H9 (cell line): ENCODE measurements at regions not wholly inside any gene's neighbourhood (a gene's known extent, or its start where the extent isn't known, plus 50 kb on each side); places are given as distances from the start of the nearest gene placed in this dataset.
A peak's percentile ranks its signal among the peaks of the same experiment; 100 is the strongest.

ENCODE experiments used
- DNase-seq: peaks from one replicate; pipeline ENCODE4 v3.0.0-alpha.2; 2017
- H2AFZ ChIP-seq: one replicate; pipeline ENCODE4 v1.6.1; 2013; ENCODE audit warnings: mild to moderate bottlenecking, low read length, control low read depth, moderate library complexity
- H2AK5ac ChIP-seq: 2 replicates; pipeline ENCODE4 v1.6.1; 2013; ENCODE audit warnings: low read length, control low read depth, mixed read lengths; ENCODE audit not compliant: insufficient read length
- H2BK120ac ChIP-seq: one replicate; pipeline ENCODE4 v1.6.1; 2013; ENCODE audit warnings: low read depth, mild to moderate bottlenecking, low read length, control low read depth, inconsistent platforms; ENCODE audit not compliant: poor library complexity, severe bottlenecking
- H2BK12ac ChIP-seq: 2 replicates; pipeline ENCODE4 v1.6.1; 2013; ENCODE audit warnings: low read length, control low read depth, mixed read lengths, low read depth; ENCODE audit not compliant: insufficient read length
- H2BK15ac ChIP-seq: 2 replicates; pipeline ENCODE4 v1.6.1; 2013; ENCODE audit warnings: low read depth, low read length, control low read depth
- H2BK20ac ChIP-seq: one replicate; pipeline ENCODE4 v1.6.1; 2013; ENCODE audit warnings: low read depth, mild to moderate bottlenecking, low read length, control low read depth, inconsistent platforms; ENCODE audit not compliant: poor library complexity, severe bottlenecking
- H2BK5ac ChIP-seq: 2 replicates; pipeline ENCODE4 v1.6.1; 2013; ENCODE audit warnings: low read length, control low read depth, mixed read lengths; ENCODE audit not compliant: insufficient read length
- H3K14ac ChIP-seq: 2 replicates; pipeline ENCODE4 v1.6.1; 2013; ENCODE audit warnings: low read length, control low read depth; ENCODE audit not compliant: insufficient read depth
- H3K18ac ChIP-seq: 2 replicates; pipeline ENCODE4 v1.6.1; 2013; ENCODE audit warnings: low read depth, mild to moderate bottlenecking, mixed read lengths, low read length, control low read depth; ENCODE audit not compliant: insufficient read length
- H3K23ac ChIP-seq: 2 replicates; pipeline ENCODE4 v1.6.1; 2013; ENCODE audit warnings: low read length, control low read depth, mixed read lengths, low read depth; ENCODE audit not compliant: insufficient read length
- H3K23me2 ChIP-seq: 2 replicates; pipeline ENCODE4 v1.6.1; 2013; ENCODE audit warnings: low read depth, mild to moderate bottlenecking, mixed read lengths, low read length, control low read depth; ENCODE audit not compliant: insufficient read length, poor library complexity, severe bottlenecking
- H3K27ac ChIP-seq: 2 replicates; pipeline ENCODE4 v1.5.1; 2013; ENCODE audit warnings: low read length, control low read depth, mixed read lengths, low read depth; ENCODE audit not compliant: insufficient read length
- H3K27me3 ChIP-seq: 2 replicates; pipeline ENCODE4 v1.6.1; 2013; ENCODE audit warnings: low read length, control low read depth, inconsistent platforms; ENCODE audit not compliant: insufficient read depth
- H3K4ac ChIP-seq: 2 replicates; pipeline ENCODE4 v1.6.1; 2013; ENCODE audit warnings: low read depth, mild to moderate bottlenecking, control low read depth, inconsistent platforms, low read length, moderate library complexity
- H3K4me1 ChIP-seq: 2 replicates; pipeline ENCODE4 v1.6.1; 2013; ENCODE audit warnings: low read length, control low read depth, inconsistent platforms; ENCODE audit not compliant: insufficient read depth
- H3K4me2 ChIP-seq: 2 replicates; pipeline ENCODE4 v1.6.1; 2013; ENCODE audit warnings: low read length, control low read depth, mixed read lengths; ENCODE audit not compliant: insufficient read length, insufficient read depth
- H3K56ac ChIP-seq: 2 replicates; pipeline ENCODE4 v1.6.1; 2013; ENCODE audit warnings: low read depth, mild to moderate bottlenecking, mixed read lengths, low read length, control low read depth; ENCODE audit not compliant: insufficient read length
- H3K79me1 ChIP-seq: 2 replicates; pipeline ENCODE4 v1.6.1; 2013; ENCODE audit warnings: low read depth, mild to moderate bottlenecking, moderate library complexity, low read length, control low read depth, inconsistent platforms; ENCODE audit not compliant: insufficient read depth, poor library complexity, severe bottlenecking
- H3K79me2 ChIP-seq: 2 replicates; pipeline ENCODE4 v1.6.1; 2013; ENCODE audit warnings: low read length, control low read depth, inconsistent platforms; ENCODE audit not compliant: insufficient read depth
- H3K9ac ChIP-seq: 2 replicates; pipeline ENCODE4 v1.6.1; 2013; ENCODE audit warnings: low read length, control low read depth, mixed read lengths; ENCODE audit not compliant: insufficient read length; ENCODE audit errors: extremely low read depth
- H3K9me3 ChIP-seq: one replicate; pipeline ENCODE4 v1.6.1; 2013; ENCODE audit warnings: low read depth, low read length, inconsistent platforms; ENCODE audit not compliant: control insufficient read depth
- H3T11ph ChIP-seq: one replicate; pipeline ENCODE4 v1.6.1; 2013; ENCODE audit warnings: mild to moderate bottlenecking, low read length, control low read depth, inconsistent platforms
- H4K20me1 ChIP-seq: one replicate; pipeline ENCODE4 v1.6.1; 2013; ENCODE audit not compliant: control insufficient read depth, insufficient read length, insufficient read depth
- H4K5ac ChIP-seq: 2 replicates; pipeline ENCODE4 v1.6.1; 2013; ENCODE audit warnings: low read depth, mild to moderate bottlenecking, mixed read lengths, low read length, control low read depth; ENCODE audit not compliant: insufficient read length
- H4K8ac ChIP-seq: replicated peaks from 2 replicates; pipeline ENCODE4 v1.6.1; 2013; ENCODE audit warnings: low read length, control low read depth, mixed read lengths, low read depth; ENCODE audit not compliant: insufficient read length
- H4K91ac ChIP-seq: 2 replicates; pipeline ENCODE4 v1.6.1; 2013; ENCODE audit warnings: low read depth, mild to moderate bottlenecking, moderate library complexity, mixed read lengths, low read length, control low read depth; ENCODE audit not compliant: insufficient read length
- H3K27ac Mint-ChIP-seq, 3 experiments: 2 replicates in 2 of 3; 3 replicates in 1 of 3; pipeline ENCODE4 v1.8.0; 2020 to 2021; ENCODE audit warnings: mixed read lengths in 3 of 3, mild to moderate bottlenecking in 1 of 3, moderate library complexity in 1 of 3
- H3K27me3 Mint-ChIP-seq: 2 replicates; pipeline ENCODE4 v1.8.0; 2021; ENCODE audit warnings: low read depth, mild to moderate bottlenecking, moderate library complexity, mixed read lengths
- H3K36me3 Mint-ChIP-seq, 3 experiments: 2 replicates in 2 of 3; 3 replicates in 1 of 3; pipeline ENCODE4 v1.8.0; 2020 to 2021; ENCODE audit warnings: low read depth in 3 of 3, mixed read lengths in 3 of 3; ENCODE audit not compliant: insufficient read depth in 1 of 3
- H3K4me1 Mint-ChIP-seq, 2 experiments: 2 replicates each; pipeline ENCODE4 v1.8.0; 2020; ENCODE audit warnings: mixed read lengths in 2 of 2
- H3K4me3 Mint-ChIP-seq, 2 experiments: 2 replicates in 1 of 2; 3 replicates in 1 of 2; pipeline ENCODE4 v1.8.0; 2020 to 2021; ENCODE audit warnings: mild to moderate bottlenecking in 2 of 2, mixed read lengths in 2 of 2, moderate library complexity in 1 of 2
- H3K9me3 Mint-ChIP-seq, 2 experiments: 2 replicates in 1 of 2; 3 replicates in 1 of 2; pipeline ENCODE4 v1.8.0; 2020; ENCODE audit warnings: mild to moderate bottlenecking in 2 of 2, mixed read lengths in 2 of 2, moderate library complexity in 1 of 2
- CTCF ChIP-seq: fragments of 200-600 bp; sonication (generic); conservative IDR thresholded peaks from 3 replicates; pipeline ENCODE4 v1.8.0; 2021; ENCODE audit warnings: antibody characterized with exemption, mild to moderate bottlenecking
- WGBS: extraction: QIAGEN DNeasy Blood & Tissue Kit; methylation state at CpG from one replicate; pipeline ENCODE4 v1.1.7; 2013; ENCODE audit warnings: missing lambda C conversion rate, low lambda C conversion rate, mixed read lengths; ENCODE audit not compliant: insufficient read length; ENCODE audit errors: extremely low coverage; 5-methylcytosine and 5-hydroxymethylcytosine counted together

DNA sequence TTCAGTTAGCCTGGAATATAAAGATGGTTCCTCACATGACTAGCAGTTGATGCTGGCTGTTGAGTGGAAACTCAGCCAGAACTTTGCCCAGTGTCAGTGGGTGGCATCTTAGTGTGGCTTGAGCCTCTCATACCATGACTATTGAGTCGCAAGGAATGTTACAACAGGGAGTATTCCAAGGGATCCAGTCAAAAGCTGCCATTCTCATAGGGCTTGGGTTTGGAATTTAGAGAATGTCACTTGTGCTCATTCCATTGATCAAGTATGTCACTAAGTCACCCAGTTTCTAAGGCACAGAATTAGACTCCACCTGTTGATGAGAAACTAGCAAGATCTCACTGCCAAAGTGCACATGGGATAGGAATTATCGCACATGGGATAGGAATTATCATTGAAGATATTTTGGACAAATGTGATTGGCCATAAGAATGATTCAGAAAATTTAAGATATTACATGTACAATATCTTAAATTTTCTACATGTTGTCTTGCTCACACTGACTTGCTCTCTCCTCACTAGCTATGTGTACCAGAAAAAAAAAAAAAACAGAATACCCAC, 1290.7 kb upstream of the ADGRL2 start:
- Histone ChIP-seq H3K4me2 (no peak overlapping the region), H2AK5ac (no peak overlapping the region), H3T11ph (peak overlapping the region; percentile 8), H3K27ac (no peak overlapping the region), H3K14ac (no peak overlapping the region), H3K4ac (no peak overlapping the region), H3K18ac (no peak overlapping the region), H3K9ac (no peak overlapping the region), H2AFZ (no peak overlapping the region), H2BK20ac (no peak overlapping the region), H4K5ac (no peak overlapping the region), H3K27me3 (no peaks in the 10 kb centered on the region), H2BK12ac (no peak overlapping the region), H2BK15ac (no peak overlapping the region), H4K20me1 (no peaks in the 10 kb centered on the region), H2BK120ac (no peak overlapping the region), H2BK5ac (no peak overlapping the region), H3K56ac (no peak overlapping the region), H3K23me2 (no peaks in the 10 kb centered on the region), H4K8ac (no peak overlapping the region), H4K91ac (no peak overlapping the region), H3K23ac (no peak overlapping the region), H3K79me2 (no peaks in the 10 kb centered on the region), H3K4me1 (no peaks in the 10 kb centered on the region; the same call in none of the 2 replicates), H3K79me1 (no peaks in the 10 kb centered on the region), H3K9me3 (no peaks in the 10 kb centered on the region)
- no CpG with 5 or more reads among the region's 2 CpGs for WGBS
- Mint-ChIP-seq H3K36me3 (peaks cover 0 to 8% (median 0%) of the 10 kb centered on the region in 3 experiments; a peak in 4 of 7 replicates), H3K9me3 (peaks cover 2 to 3% of the 10 kb centered on the region in 2 experiments; a peak in 3 of 5 replicates), H3K27ac (peak overlapping the region in 1 of 3 experiments; percentile 40; a peak in 2 of 7 replicates), H3K4me3 (no peak overlapping the region), H3K27me3 (no peaks in the 10 kb centered on the region), H3K4me1 (peaks cover 14 to 23% of the 10 kb centered on the region in 2 experiments)
- peak; percentile 40 for DNase-seq
- no peak for TF ChIP-seq CTCF
